Adrenal gland (tissue), 5 donors: ENCODE measurements at regions not wholly inside any gene's neighbourhood (a gene's known extent, or its start where the extent isn't known, plus 50 kb on each side); places are given as distances from the start of the nearest gene placed in this dataset.

Experiments used
- POLR2A ChIP-seq, 2 donors: fragments of 450-650 bp; IDR thresholded peaks; one replicate each; pipeline ENCODE4 v1.6.1; 2017; ENCODE audit warnings: antibody characterized with exemption in 2 of 2, mild to moderate bottlenecking in 2 of 2, moderate library complexity in 1 of 2
- TF ChIP-seq, protein P1 (sequence below), 6 experiments: fragments of 450-650 bp in 4 of 6; fragments of 200-600 bp in 2 of 6; sonication (generic) in 1 of 6; IDR thresholded peaks; 1 replicate in 5 of 6; 2 replicates in 1 of 6; pipeline versions ENCODE4 v1.5.1 to v1.8.0; 2016 to 2021; ENCODE audit warnings: antibody characterized with exemption in 6 of 6, mild to moderate bottlenecking in 2 of 6, moderate library complexity in 1 of 6
- donor health status: DM: no; HTN: no; CAD: no.

DNA sequence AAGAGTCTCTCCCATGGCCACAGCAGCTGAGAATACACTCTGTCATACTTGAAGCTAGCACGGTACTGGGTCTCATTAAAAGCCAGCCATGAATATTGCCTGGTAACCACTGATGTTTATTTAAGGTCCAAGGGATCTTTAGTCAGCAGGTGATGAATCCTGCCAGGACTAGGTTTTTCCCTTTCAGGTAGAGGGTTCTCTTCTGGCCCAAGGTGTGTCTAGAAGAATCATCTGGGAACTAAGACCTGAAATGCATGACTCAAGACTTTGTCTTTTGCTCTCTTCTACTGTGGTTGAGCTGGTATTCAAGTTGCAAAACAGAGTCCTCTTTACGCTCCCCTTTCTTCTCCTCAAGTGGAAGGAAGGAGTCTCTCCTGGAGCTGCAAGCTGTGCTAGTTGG, 400.5 kb upstream of the FSIP2 start:
- TF ChIP-seq, protein P1, sequence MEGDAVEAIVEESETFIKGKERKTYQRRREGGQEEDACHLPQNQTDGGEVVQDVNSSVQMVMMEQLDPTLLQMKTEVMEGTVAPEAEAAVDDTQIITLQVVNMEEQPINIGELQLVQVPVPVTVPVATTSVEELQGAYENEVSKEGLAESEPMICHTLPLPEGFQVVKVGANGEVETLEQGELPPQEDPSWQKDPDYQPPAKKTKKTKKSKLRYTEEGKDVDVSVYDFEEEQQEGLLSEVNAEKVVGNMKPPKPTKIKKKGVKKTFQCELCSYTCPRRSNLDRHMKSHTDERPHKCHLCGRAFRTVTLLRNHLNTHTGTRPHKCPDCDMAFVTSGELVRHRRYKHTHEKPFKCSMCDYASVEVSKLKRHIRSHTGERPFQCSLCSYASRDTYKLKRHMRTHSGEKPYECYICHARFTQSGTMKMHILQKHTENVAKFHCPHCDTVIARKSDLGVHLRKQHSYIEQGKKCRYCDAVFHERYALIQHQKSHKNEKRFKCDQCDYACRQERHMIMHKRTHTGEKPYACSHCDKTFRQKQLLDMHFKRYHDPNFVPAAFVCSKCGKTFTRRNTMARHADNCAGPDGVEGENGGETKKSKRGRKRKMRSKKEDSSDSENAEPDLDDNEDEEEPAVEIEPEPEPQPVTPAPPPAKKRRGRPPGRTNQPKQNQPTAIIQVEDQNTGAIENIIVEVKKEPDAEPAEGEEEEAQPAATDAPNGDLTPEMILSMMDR (IDR thresholded peaks at IDR 0.05): no peak
- TF ChIP-seq POLR2A (IDR thresholded peaks at IDR 0.05): no peak
